Liver (tissue), 8 donors: ENCODE measurements at regions not wholly inside any gene's neighbourhood (a gene's known extent, or its start where the extent isn't known, plus 50 kb on each side); places are given as distances from the start of the nearest gene placed in this dataset.

Experiments
- DNase-seq: peaks from one replicate; pipeline ENCODE4 v3.0.0-alpha.2; 2017; ENCODE audit warnings: low spot score
- H3K27ac ChIP-seq, 2 donors: one replicate each; pipeline ENCODE4 v1.7.0; 2013; ENCODE audit warnings: inconsistent platforms in 2 of 2, low read length in 2 of 2, control low read depth in 1 of 2, low read depth in 1 of 2, mild to moderate bottlenecking in 1 of 2
- H3K27me3 ChIP-seq, 4 donors: one replicate each; pipeline versions ENCODE4 v1.6.1 to v1.7.0; 2013; ENCODE audit warnings: low read length in 3 of 4, inconsistent platforms in 1 of 4, mild to moderate bottlenecking in 1 of 4, moderate library complexity in 1 of 4; ENCODE audit not compliant: control insufficient read depth in 4 of 4, insufficient read depth in 4 of 4
- H3K36me3 ChIP-seq, 4 donors: one replicate each; pipeline versions ENCODE4 v1.6.1 to v1.7.0; 2013; ENCODE audit warnings: low read length in 3 of 4, mild to moderate bottlenecking in 3 of 4, low read depth in 1 of 4, moderate library complexity in 1 of 4; ENCODE audit not compliant: control insufficient read depth in 4 of 4, insufficient read depth in 3 of 4
- H3K4me1 ChIP-seq, 4 donors: one replicate each; pipeline versions ENCODE4 v1.6.1 to v1.7.0; 2013; ENCODE audit warnings: low read length in 3 of 4, mild to moderate bottlenecking in 3 of 4, moderate library complexity in 1 of 4; ENCODE audit not compliant: control insufficient read depth in 4 of 4, insufficient read depth in 4 of 4
- H3K4me3 ChIP-seq, 3 donors: one replicate each; pipeline versions ENCODE4 v1.6.1 to v1.7.0; 2013; ENCODE audit warnings: low read length in 3 of 3, control low read depth in 1 of 3, low read depth in 1 of 3, mild to moderate bottlenecking in 1 of 3
- H3K9ac ChIP-seq, 2 donors: one replicate each; pipeline ENCODE4 v1.7.0; 2013; ENCODE audit warnings: low read length in 2 of 2, mild to moderate bottlenecking in 2 of 2, moderate library complexity in 2 of 2, control low read depth in 1 of 2, low read depth in 1 of 2
- H3K9me3 ChIP-seq, 4 donors: one replicate each; pipeline versions ENCODE4 v1.6.1 to v1.7.0; 2013; ENCODE audit warnings: low read length in 3 of 4; ENCODE audit not compliant: control insufficient read depth in 4 of 4
- ATF3 ChIP-seq: IDR thresholded peaks from 2 replicates; pipeline ENCODE4 v1.6.1; 2016; ENCODE audit warnings: antibody characterized with exemption
- CTCF ChIP-seq: fragments of 150-350 bp; IDR thresholded peaks from 2 replicates; pipeline ENCODE4 v1.5.1; 2017; ENCODE audit warnings: improper control_type of control experiment, low read depth, low read length; ENCODE audit not compliant: missing input control
- EGR1 ChIP-seq, 2 donors: IDR thresholded peaks; 2 replicates each; pipeline ENCODE4 v1.6.1; 2016 to 2018; ENCODE audit warnings: antibody characterized with exemption in 2 of 2, low read depth in 2 of 2
- FOXA1 ChIP-seq: IDR thresholded peaks from 2 replicates; pipeline ENCODE4 v1.6.1; 2016; ENCODE audit warnings: antibody characterized with exemption
- FOXA2 ChIP-seq: IDR thresholded peaks from 2 replicates; pipeline ENCODE4 v1.6.1; 2016; ENCODE audit warnings: antibody characterized with exemption
- GABPA ChIP-seq, 2 donors: IDR thresholded peaks in 1 of 2; conservative IDR thresholded peaks in 1 of 2; 2 replicates each; pipeline ENCODE4 v1.6.1; 2016; ENCODE audit warnings: antibody characterized with exemption in 2 of 2, mild to moderate bottlenecking in 1 of 2, moderate library complexity in 1 of 2
- HNF4A ChIP-seq, 2 donors: conservative IDR thresholded peaks; 2 replicates each; pipeline ENCODE4 v1.6.1; 2016; ENCODE audit warnings: antibody characterized with exemption in 2 of 2, mild to moderate bottlenecking in 2 of 2
- HNF4G ChIP-seq: IDR thresholded peaks from 2 replicates; pipeline ENCODE4 v1.6.1; 2016; ENCODE audit warnings: antibody characterized with exemption
- JUND ChIP-seq, 2 donors: IDR thresholded peaks; 2 replicates each; pipeline ENCODE4 v1.6.1; 2016; ENCODE audit warnings: antibody characterized with exemption in 2 of 2
- MAX ChIP-seq: IDR thresholded peaks from 2 replicates; pipeline ENCODE4 v1.6.1; 2016; ENCODE audit warnings: antibody characterized with exemption
- RAD21 ChIP-seq, 2 donors: IDR thresholded peaks; 2 replicates each; pipeline ENCODE4 v1.6.1; 2016; ENCODE audit warnings: antibody characterized with exemption in 2 of 2, mild to moderate bottlenecking in 2 of 2
- REST ChIP-seq: IDR thresholded peaks from 2 replicates; pipeline ENCODE4 v1.6.1; 2016; ENCODE audit warnings: antibody characterized with exemption, mild to moderate bottlenecking
- RXRA ChIP-seq, 2 donors: IDR thresholded peaks; 2 replicates each; pipeline ENCODE4 v1.6.1; 2017 to 2018; ENCODE audit warnings: antibody characterized with exemption in 2 of 2, mild to moderate bottlenecking in 1 of 2
- SP1 ChIP-seq: IDR thresholded peaks from 2 replicates; pipeline ENCODE4 v1.6.1; 2018; ENCODE audit warnings: antibody characterized with exemption, mild to moderate bottlenecking
- TAF1 ChIP-seq: conservative IDR thresholded peaks from 2 replicates; pipeline ENCODE4 v1.6.1; 2016; ENCODE audit warnings: antibody characterized with exemption, mild to moderate bottlenecking
- YY1 ChIP-seq: IDR thresholded peaks from 2 replicates; pipeline ENCODE4 v1.6.1; 2016; ENCODE audit warnings: antibody characterized with exemption, mild to moderate bottlenecking
- ZBTB33 ChIP-seq: IDR thresholded peaks from 2 replicates; pipeline ENCODE4 v1.6.1; 2016; ENCODE audit warnings: antibody characterized with exemption
- WGBS: extraction: QIAGEN DNeasy Blood & Tissue Kit; methylation state at CpG from one replicate; pipeline ENCODE4 v1.1.7; 2013; 5-methylcytosine and 5-hydroxymethylcytosine counted together
- donor health status: healthy.
- donor health status: healthy.
- donor health status: healthy.
- donor health status: healthy.
- donor health status: healthy.

GRCh38 chr13:70357031-70357430, 248.8 kb upstream of the KLHL1 start (continued):
- no peak for TF ChIP-seq FOXA2

GRCh38 chr13:70353096-70353495, 244.8 kb upstream of the KLHL1 start:
- no peak for TF ChIP-seq HNF4A (conservative IDR thresholded peaks at IDR 0.05)
- no peak for TF ChIP-seq REST
- TF ChIP-seq ATF3 = no peak
- TF ChIP-seq RAD21 (IDR thresholded peaks at IDR 0.05) = peak; percentile 29 to 43
- no peak for TF ChIP-seq ZBTB33
- no peak for TF ChIP-seq MAX
- no peak for TF ChIP-seq YY1
- TF ChIP-seq JUND (IDR thresholded peaks at IDR 0.05) = no peak
- no peak for TF ChIP-seq FOXA2
- peak; percentile 13 for TF ChIP-seq CTCF
- no peak for TF ChIP-seq GABPA (IDR thresholded peaks at IDR 0.05 in 1 of 2, conservative IDR thresholded peaks at IDR 0.05 in 1 of 2)
- no peak for TF ChIP-seq FOXA1
- TF ChIP-seq TAF1 = no peak
- no peak for TF ChIP-seq RXRA (IDR thresholded peaks at IDR 0.05)
- TF ChIP-seq EGR1 (IDR thresholded peaks at IDR 0.05; ENCODE audit: low read depth in 2 of 2) = no peak
- TF ChIP-seq HNF4G = no peak
- TF ChIP-seq SP1 = no peak
- DNase-seq = no peak
- 31% methylated on average over 2 of the region's 2 CpGs for WGBS
- Histone ChIP-seq H3K4me1 (no peaks in the 10 kb centered on the region), H3K9ac (no peak overlapping the region), H3K4me3 (no peak overlapping the region), H3K27ac (no peak overlapping the region), H3K36me3 (no peaks in the 10 kb centered on the region), H3K27me3 (no peaks in the 10 kb centered on the region), H3K9me3 (no peaks in the 10 kb centered on the region)
